ENCODE measurements at regions not wholly inside any gene's neighbourhood (a gene's known extent, or its start where the extent isn't known, plus 50 kb on each side); places are given as distances from the start of the nearest gene placed in this dataset.
"Not testable (repeated sequence)": the region's sequence is repeated elsewhere in the genome, so short reads cannot be mapped to it uniquely, and the experiment has no call there.

- 100% methylated on average over 2 of the region's 14 CpGs for WGBS (ENCODE audit: insufficient coverage, low lambda C conversion rate)
- Histone ChIP-seq H3K9me3 (ENCODE audit: control insufficient read depth, low read depth, low read length) (peaks cover 3% of the 10 kb centered on the region), H3K4me1 (ENCODE audit: control insufficient read depth, insufficient read depth, low read length) (no peaks in the 10 kb centered on the region), H3K27me3 (ENCODE audit: control insufficient read depth, insufficient read depth, low read length) (no peaks in the 10 kb centered on the region), H3K27ac (ENCODE audit: low read length) (no peak overlapping the region), H3K4me3 (ENCODE audit: low read length) (no peak overlapping the region), H3K36me3 (ENCODE audit: control insufficient read depth, insufficient read depth, low read length) (no peaks in the 10 kb centered on the region)
- no peak for DNase-seq
Measured at GRCh38 chr18:66949419-66949818, 345.5 kb upstream of the CDH19 start.

- H3K4me1 ChIP-seq (ENCODE audit: control insufficient read depth, insufficient read depth, low read length): no peaks in the 10 kb centered on the region
- no peak overlapping the region for H3K4me3 ChIP-seq (ENCODE audit: low read length)
- no peaks in the 10 kb centered on the region for H3K36me3 ChIP-seq (ENCODE audit: control insufficient read depth, insufficient read depth, low read length)
- H3K9me3 ChIP-seq (ENCODE audit: control insufficient read depth, low read depth, low read length): no peaks in the 10 kb centered on the region
- H3K27me3 ChIP-seq (ENCODE audit: control insufficient read depth, insufficient read depth, low read length): no peaks in the 10 kb centered on the region
- 100% methylated on average over 2 of the region's 2 CpGs for WGBS (ENCODE audit: insufficient coverage, low lambda C conversion rate)
- no peak overlapping the region for H3K27ac ChIP-seq (ENCODE audit: low read length)
- DNase-seq: no peak
Measured at GRCh38 chr18:66937546-66937945, 333.7 kb upstream of the CDH19 start.

- no peak for DNase-seq
- 92% methylated on average over 5 of the region's 11 CpGs for WGBS (ENCODE audit: insufficient coverage, low lambda C conversion rate)
- no peaks in the 10 kb centered on the region for H3K4me1 ChIP-seq (ENCODE audit: control insufficient read depth, insufficient read depth, low read length)
- no peaks in the 10 kb centered on the region for H3K27me3 ChIP-seq (ENCODE audit: control insufficient read depth, insufficient read depth, low read length)
- H3K9me3 ChIP-seq (ENCODE audit: control insufficient read depth, low read depth, low read length): no peaks in the 10 kb centered on the region
- no peak overlapping the region for H3K4me3 ChIP-seq (ENCODE audit: low read length)
- H3K27ac ChIP-seq (ENCODE audit: low read length): no peak overlapping the region
- no peaks in the 10 kb centered on the region for H3K36me3 ChIP-seq (ENCODE audit: control insufficient read depth, insufficient read depth, low read length)
Measured at GRCh38 chr18:66931010-66931409, 327.1 kb upstream of the CDH19 start.

GRCh38 chr18:66916834-66917233 is 312.9 kb upstream of the CDH19 start:
- Histone ChIP-seq H3K36me3 (ENCODE audit: control insufficient read depth, insufficient read depth, low read length) (no peaks in the 10 kb centered on the region), H3K27ac (ENCODE audit: low read length) (no peak overlapping the region), H3K9me3 (ENCODE audit: control insufficient read depth, low read depth, low read length) (no peaks in the 10 kb centered on the region), H3K4me1 (ENCODE audit: control insufficient read depth, insufficient read depth, low read length) (no peaks in the 10 kb centered on the region), H3K27me3 (ENCODE audit: control insufficient read depth, insufficient read depth, low read length) (no peaks in the 10 kb centered on the region), H3K4me3 (ENCODE audit: low read length) (no peak overlapping the region)
- no peak for DNase-seq

- no peak overlapping the region for H3K4me3 ChIP-seq (ENCODE audit: low read length)
- no peaks in the 10 kb centered on the region for H3K27me3 ChIP-seq (ENCODE audit: control insufficient read depth, insufficient read depth, low read length)
- no peaks in the 10 kb centered on the region for H3K4me1 ChIP-seq (ENCODE audit: control insufficient read depth, insufficient read depth, low read length)
- no peaks in the 10 kb centered on the region for H3K36me3 ChIP-seq (ENCODE audit: control insufficient read depth, insufficient read depth, low read length)
- DNase-seq: no peak
- H3K9me3 ChIP-seq (ENCODE audit: control insufficient read depth, low read depth, low read length): no peaks in the 10 kb centered on the region
- no peak overlapping the region for H3K27ac ChIP-seq (ENCODE audit: low read length)
Measured at GRCh38 chr18:66900837-66901236, 296.9 kb upstream of the CDH19 start.

- no peak for DNase-seq
- Histone ChIP-seq H3K4me1 (ENCODE audit: control insufficient read depth, insufficient read depth, low read length) (no peaks in the 10 kb centered on the region), H3K4me3 (ENCODE audit: low read length) (no peak overlapping the region), H3K9me3 (ENCODE audit: control insufficient read depth, low read depth, low read length) (no peaks in the 10 kb centered on the region), H3K27ac (ENCODE audit: low read length) (no peak overlapping the region), H3K27me3 (ENCODE audit: control insufficient read depth, insufficient read depth, low read length) (no peaks in the 10 kb centered on the region), H3K36me3 (ENCODE audit: control insufficient read depth, insufficient read depth, low read length) (no peaks in the 10 kb centered on the region)
Measured at GRCh38 chr18:66895631-66896030, 291.7 kb upstream of the CDH19 start.

GRCh38 chr18:66894851-66895250 is 291.0 kb upstream of the CDH19 start:
- Histone ChIP-seq H3K27me3 (ENCODE audit: control insufficient read depth, insufficient read depth, low read length) (no peaks in the 10 kb centered on the region), H3K36me3 (ENCODE audit: control insufficient read depth, insufficient read depth, low read length) (no peaks in the 10 kb centered on the region), H3K9me3 (ENCODE audit: control insufficient read depth, low read depth, low read length) (no peaks in the 10 kb centered on the region), H3K27ac (ENCODE audit: low read length) (no peak overlapping the region), H3K4me1 (ENCODE audit: control insufficient read depth, insufficient read depth, low read length) (no peaks in the 10 kb centered on the region), H3K4me3 (ENCODE audit: low read length) (no peak overlapping the region)
- no CpG with 5 or more reads among the region's 3 CpGs for WGBS (ENCODE audit: insufficient coverage, low lambda C conversion rate)
- no peak for DNase-seq

GRCh38 chr18:66892388-66892787 is 288.5 kb upstream of the CDH19 start:
- H3K27me3 ChIP-seq (ENCODE audit: control insufficient read depth, insufficient read depth, low read length); H3K4me3 ChIP-seq (ENCODE audit: low read length); H3K36me3 ChIP-seq (ENCODE audit: control insufficient read depth, insufficient read depth, low read length); H3K27ac ChIP-seq (ENCODE audit: low read length); H3K9me3 ChIP-seq (ENCODE audit: control insufficient read depth, low read depth, low read length); DNase-seq; H3K4me1 ChIP-seq (ENCODE audit: control insufficient read depth, insufficient read depth, low read length): not testable (repeated sequence)
- WGBS (ENCODE audit: insufficient coverage, low lambda C conversion rate): 100% methylated on average over 2 of the region's 13 CpGs

- Histone ChIP-seq H3K4me1 (ENCODE audit: control insufficient read depth, insufficient read depth, low read length) (no peaks in the 10 kb centered on the region), H3K27me3 (ENCODE audit: control insufficient read depth, insufficient read depth, low read length) (no peaks in the 10 kb centered on the region), H3K36me3 (ENCODE audit: control insufficient read depth, insufficient read depth, low read length) (no peaks in the 10 kb centered on the region), H3K9me3 (ENCODE audit: control insufficient read depth, low read depth, low read length) (no peaks in the 10 kb centered on the region), H3K4me3 (ENCODE audit: low read length) (no peak overlapping the region), H3K27ac (ENCODE audit: low read length) (no peak overlapping the region)
- no peak for DNase-seq
- 50% methylated on average over 2 of the region's 3 CpGs for WGBS (ENCODE audit: insufficient coverage, low lambda C conversion rate)
Measured at GRCh38 chr18:66874812-66875474, 271.1 kb upstream of the CDH19 start.

- Histone ChIP-seq H3K4me1 (ENCODE audit: control insufficient read depth, insufficient read depth, low read length) (no peaks in the 10 kb centered on the region), H3K27me3 (ENCODE audit: control insufficient read depth, insufficient read depth, low read length) (no peaks in the 10 kb centered on the region), H3K27ac (ENCODE audit: low read length) (no peak overlapping the region), H3K4me3 (ENCODE audit: low read length) (no peak overlapping the region), H3K9me3 (ENCODE audit: control insufficient read depth, low read depth, low read length) (no peaks in the 10 kb centered on the region), H3K36me3 (ENCODE audit: control insufficient read depth, insufficient read depth, low read length) (no peaks in the 10 kb centered on the region)
- DNase-seq: no peak
Measured at GRCh38 chr18:66874375-66874774, 270.5 kb upstream of the CDH19 start.

GRCh38 chr18:66873899-66874298 is 270.0 kb upstream of the CDH19 start:
- H3K4me1 ChIP-seq (ENCODE audit: control insufficient read depth, insufficient read depth, low read length): no peaks in the 10 kb centered on the region
- no peaks in the 10 kb centered on the region for H3K27me3 ChIP-seq (ENCODE audit: control insufficient read depth, insufficient read depth, low read length)
- no peaks in the 10 kb centered on the region for H3K36me3 ChIP-seq (ENCODE audit: control insufficient read depth, insufficient read depth, low read length)
- no peaks in the 10 kb centered on the region for H3K9me3 ChIP-seq (ENCODE audit: control insufficient read depth, low read depth, low read length)
- H3K4me3 ChIP-seq (ENCODE audit: low read length): no peak overlapping the region
- no peak overlapping the region for H3K27ac ChIP-seq (ENCODE audit: low read length)
- WGBS (ENCODE audit: insufficient coverage, low lambda C conversion rate): 27% methylated on average over 2 of the region's 4 CpGs
- DNase-seq: no peak
